NCI-H1048 (cell line): ENCODE measurements at regions not wholly inside any gene's neighbourhood (a gene's known extent, or its start where the extent isn't known, plus 50 kb on each side); places are given as distances from the start of the nearest gene placed in this dataset.
"Not testable (repeated sequence)": the region's sequence is repeated elsewhere in the genome, so short reads cannot be mapped to it uniquely, and the experiment has no call there.

Source experiments
- DNase-seq: peaks from one replicate; lab custom pipeline; 2025; lab: John Stamatoyannopoulos, UW

DNA sequence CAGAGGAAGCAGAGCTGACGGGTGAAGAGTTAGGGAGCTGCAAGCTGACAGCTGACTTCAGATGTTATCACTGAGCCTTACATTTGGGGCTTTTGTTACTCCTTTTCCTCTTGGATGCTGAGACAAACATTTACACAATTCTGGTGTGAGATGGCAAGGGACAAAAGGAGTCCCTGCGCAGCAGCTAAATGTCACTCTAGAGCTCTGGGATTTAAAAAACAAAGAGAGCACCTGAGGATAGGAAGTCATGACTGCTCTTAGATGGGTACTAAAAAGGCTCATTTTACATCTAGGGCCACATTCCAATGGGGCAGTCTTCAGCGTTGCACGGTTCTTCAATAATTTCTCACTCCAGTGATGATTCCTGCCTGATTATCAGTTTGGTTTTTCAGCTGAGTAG, 204.5 kb downstream of the RAB38 start:
- DNase-seq, result no peak

DNA sequence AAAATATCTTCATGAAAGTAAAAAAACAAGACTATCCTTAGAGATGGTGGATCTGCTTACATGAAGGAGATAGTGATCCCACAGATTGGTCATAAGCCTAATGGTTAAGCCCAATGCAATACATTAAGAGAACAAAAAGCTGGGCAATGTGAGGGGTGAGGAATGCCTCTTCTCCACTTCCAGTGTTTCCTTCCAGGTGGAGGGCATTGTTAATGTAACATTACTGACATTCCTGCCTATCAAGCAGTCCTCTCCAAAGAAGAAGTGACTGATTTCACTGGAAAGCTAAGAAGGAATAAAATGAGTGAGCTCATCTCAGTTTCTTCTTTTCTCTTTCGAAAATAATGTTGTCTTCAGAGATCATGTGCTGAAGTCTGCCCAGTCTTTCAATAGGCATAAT, 207.8 kb downstream of the RAB38 start:
- no peak for DNase-seq

DNA sequence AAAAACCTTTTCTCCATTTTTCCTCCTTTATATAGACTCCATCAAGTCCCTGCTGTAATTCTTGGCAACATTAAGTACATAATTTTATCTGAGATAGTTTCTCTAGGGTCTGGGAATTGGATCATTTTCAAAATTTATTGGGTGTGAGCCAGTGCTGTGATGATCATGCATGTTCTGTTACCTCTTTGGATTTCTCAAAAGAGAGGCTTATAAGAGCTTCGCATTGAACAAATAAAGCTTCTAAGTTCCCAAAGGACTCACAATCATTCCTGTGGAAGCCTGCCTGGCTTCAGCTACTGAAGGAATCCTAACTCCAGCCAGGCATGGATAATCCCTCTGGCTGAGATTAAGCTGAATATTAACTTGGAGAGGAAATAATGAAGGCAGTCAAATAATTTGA, 208.5 kb downstream of the RAB38 start:
- no peak for DNase-seq

DNA sequence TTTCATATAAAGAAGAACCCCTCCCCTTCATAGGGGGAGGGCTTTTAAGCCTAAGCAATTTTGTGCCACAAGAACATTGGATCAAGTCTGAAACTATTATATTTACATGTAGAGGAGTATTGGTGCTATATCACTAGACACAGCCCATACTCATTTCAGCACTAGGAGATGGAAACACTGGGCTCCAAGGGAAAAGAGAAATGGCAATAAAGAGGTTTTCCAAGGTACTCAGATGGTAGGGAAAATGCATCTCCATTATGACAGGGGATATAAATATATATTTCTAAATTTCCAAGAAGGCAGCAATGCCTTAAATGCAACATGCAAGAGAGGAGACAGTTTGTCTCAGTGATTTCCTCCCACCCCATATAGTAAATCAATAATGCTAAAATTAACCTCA, 209.0 kb downstream of the RAB38 start:
- DNase-seq, result no peak

DNA sequence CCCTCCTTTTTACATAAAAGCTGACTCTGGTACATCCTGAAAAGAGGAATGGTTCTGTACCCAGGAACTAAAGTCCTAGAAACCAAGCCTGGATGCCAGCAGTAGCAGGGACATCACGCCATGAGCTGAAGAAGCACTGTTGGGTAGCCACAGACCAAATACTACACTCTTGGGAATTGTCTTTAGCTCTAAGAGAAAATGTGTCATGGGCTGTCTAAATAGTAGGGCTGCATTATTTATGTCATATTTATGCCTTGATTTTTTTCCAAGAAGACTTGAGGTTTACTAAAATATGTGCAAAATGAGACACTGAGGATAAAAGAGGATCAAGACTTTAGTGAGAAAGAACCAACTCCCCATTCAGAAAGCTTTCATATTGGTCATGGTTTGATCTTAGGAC, 213.6 kb downstream of the RAB38 start:
- no peak for DNase-seq

DNA sequence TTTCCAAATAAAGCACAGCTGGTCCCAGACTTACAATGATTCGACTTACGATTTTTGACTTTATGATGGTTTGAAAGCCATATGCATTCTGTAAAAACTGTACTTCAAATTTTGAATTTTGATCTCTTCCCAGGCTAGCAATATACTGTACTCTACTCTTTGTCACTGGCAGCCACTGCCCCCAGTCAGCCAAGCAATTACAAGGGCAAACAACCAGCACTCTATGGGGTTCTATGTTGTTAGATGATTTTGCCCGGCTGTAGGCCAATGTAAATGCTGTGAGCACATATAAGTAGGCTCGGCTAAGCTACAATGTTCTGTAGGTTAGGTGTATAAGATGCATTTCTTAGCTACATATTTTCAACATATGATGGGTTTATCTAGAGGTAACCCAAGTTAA, 217.3 kb downstream of the RAB38 start:
- DNase-seq, result no peak

DNA sequence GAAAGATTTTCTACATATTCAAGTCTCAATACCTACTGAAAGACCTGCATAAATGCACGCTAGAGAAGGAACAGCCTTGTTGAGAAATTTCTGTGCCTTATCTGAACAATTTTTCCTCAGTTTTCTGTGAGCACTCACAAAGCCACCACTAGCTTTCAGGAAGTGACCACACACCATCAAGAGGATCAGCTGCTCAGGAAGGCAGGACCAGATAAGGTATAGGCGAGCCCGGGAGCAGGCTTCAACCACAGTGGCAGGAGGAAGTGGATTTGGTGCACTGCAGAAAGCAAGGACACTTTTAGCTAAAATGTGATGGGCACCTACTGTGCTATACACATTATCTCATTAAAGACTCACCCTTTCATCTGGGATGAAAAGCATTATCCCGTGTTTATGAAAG, 220.8 kb downstream of the RAB38 start:
- no peak for DNase-seq

DNA sequence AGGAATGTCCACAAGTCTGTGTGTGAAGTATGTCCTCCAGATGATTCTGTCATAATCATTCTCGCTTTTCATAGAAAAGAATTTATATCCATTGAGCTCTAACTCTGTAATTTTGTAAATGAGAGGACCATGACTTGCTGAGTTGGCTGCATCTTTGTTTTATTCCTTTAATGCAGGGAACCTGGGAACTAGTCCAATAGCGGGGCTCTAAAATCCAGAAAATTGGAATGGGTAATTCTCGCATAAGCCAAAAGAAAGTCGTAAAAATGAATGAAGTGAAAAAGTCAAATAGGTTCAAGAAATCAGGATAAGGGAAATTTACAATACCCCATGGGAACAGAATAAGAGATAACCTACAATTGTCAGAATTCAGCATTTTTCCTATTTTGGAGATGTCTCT, 232.5 kb downstream of the RAB38 start:
- no peak for DNase-seq

DNA sequence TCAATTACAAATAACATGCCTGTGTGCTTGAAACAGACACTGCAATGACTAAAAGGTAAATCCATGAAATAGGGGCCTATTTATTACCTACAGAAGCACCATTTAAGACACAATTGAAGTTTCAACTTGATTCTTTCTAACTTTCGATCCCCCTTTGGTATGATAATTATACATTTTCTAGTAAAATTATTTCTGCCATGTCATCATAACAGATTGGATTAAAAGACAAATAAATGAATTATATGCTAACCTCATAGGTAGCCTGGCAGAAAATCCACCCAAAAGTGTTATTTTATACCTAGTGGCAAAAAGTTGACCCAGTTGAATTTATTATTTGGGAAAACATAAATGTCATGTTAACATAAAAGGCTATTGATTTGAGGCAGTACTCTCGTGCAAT, 241.1 kb downstream of the RAB38 start:
- DNase-seq, result no peak

DNA sequence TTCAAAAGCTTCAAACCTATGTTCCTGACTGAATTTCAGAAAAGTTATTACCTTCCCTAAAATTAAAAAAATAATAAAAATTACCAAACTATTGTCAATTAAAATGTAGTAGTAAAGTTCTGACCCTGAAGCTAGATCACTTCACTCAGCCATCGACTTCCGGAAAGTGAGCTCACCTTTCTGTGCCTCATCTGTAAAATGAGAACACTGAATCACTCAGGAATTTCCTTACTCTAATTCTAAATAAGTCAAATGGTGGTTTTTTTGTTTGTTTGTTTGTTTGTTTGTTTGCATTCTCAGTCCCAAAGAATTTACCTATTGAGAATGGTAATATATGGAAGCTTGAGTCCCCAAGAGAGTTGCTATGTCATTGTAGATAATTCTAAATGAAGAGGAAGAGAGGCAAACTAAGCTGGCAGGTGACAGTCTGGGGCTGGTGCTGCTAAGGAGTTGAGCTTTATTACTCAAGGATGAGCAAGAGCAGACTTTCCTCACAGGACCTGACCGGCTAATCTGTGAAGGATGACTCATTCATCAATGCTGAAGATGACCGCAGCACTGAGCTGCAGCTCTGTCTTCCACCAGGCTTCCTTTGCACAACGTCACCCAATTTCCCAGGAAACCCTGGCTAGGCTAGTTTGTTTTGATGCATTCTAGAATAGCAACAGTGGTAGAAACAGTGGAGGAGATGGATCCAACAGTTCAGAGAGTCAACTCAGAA, 248.8 kb downstream of the RAB38 start:
- no peak for DNase-seq

DNA sequence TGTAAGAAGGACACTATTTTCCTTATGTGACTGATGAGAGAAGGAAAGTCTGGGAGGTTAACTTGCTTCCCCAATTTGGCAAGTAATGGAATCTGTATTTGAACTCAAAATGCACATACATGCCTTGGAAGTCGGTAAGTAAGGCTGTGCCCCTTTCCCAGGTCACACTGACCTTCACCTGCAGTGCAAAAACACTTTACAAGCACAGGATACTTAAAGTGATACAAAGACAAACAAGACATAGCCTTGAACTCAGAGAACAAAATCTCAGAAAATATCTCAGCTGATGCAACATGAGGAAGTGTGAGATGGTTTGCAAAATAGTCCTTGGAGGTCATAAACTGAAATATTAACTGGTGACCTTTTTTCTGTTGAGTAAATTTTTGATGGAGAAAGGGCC, 251.1 kb downstream of the RAB38 start:
- no peak for DNase-seq

DNA sequence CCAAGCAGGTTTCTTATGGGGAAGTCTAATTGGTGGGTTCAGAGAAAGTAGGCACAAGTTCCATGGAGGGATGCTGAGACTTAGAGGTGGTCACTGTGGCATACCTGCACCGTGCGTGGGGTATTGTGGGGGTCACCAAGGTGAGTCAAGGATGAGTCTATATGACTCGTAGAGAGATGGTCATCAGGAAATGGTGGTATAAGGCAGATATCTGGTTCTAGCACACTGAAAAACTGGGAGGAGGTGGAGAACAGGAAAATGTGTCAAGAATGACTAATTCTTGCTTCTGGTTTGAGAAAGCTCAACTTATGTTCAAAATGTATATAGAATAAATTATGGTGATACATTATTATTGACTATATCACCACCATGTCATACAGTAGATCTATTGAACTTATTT, 258.1 kb downstream of the RAB38 start:
- no peak for DNase-seq

DNA sequence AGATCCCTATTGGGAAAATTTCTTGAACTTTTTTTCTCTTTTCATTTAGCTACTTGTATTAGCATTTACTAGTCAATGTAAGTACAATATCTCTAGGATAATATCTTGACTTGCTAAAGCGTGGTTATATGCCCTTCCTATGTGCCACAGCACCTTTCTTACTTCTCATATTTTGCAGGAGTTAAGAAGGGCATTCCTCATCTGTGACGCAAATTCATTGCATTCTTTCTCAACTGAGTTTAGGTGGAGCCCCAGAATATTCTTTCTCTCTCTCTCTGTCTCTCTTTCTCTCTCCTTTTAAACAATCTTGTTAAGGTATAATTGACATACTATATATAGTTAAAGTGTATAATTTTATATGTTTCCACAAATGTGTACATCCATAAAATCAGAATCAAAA, 266.1 kb downstream of the RAB38 start:
- no peak for DNase-seq

DNA sequence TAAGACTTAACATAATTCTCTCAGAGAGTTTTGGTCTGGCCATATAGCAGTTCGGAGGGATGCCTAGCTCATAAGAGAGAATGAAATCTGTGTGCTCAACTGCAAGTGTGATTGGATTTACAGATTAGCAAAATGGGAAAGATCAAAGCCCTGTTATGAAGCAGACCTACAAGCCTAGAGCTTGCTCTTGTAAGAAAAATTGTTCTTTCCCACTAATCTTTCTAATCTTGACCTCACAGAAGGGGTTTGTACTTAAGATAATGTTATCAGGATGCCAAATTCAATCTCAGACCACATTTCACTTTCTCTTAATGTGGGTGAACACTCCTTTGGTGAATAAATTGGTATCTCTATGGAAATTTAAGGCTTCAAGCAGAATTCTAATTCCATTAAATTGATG, 267.2 kb downstream of the RAB38 start:
- no peak for DNase-seq

DNA sequence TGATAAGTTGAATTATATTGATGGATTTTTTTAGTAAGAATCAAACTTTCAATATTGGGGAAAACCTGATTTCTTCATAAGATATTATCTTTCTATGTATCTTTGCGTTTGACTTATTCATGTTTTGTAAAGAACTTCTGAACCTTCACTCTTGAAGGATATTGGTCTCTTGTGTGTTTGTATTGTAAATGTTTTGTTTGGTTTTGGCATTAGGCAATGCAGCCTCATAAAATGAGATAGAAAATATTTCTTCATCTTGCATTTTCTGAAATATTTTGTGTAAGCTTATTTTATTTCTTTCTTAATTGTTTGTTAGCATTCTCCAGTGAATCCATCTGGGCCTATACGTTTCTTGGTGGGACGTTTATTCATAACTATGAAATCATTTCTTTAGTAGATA, 271.9 kb downstream of the RAB38 start:
- no peak for DNase-seq

DNA sequence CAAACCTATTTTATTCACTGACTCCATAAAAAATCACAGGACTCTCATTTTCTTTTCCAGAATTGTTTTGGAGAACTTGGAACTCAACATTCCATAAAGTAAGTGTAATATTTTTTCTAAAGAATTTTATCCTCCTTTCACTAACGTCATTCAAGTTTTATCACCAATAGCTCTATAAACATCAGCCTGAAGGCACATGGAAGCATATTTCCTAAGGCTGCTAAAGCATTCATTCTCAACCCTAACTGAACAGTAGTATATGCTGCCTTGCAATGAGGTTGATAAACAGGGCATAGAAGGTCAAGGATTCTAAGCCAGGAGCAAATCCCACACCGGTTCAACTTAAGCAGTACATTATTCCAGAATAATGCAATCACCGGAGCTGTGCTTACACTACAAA, 273.9 kb downstream of the RAB38 start:
- no peak for DNase-seq

DNA sequence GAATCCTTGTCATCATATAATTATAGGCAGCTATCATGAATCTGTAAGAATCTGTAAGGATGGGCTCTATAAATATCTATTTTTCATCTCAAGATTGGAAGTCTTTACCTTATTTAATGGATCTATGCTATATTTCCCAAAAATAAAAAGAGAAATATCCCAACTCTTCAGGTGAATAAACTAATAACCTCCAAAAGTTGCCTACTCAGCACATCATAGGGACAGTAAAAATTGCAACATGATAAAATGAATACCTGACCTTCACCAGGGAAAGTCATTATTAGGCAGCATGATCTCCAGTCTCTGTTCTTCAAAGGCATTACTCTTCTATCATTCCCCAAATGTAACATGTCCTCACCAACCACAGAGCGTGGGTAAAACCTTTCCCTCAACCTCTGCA, 277.3 kb downstream of the RAB38 start:
- DNase-seq, result no peak

DNA sequence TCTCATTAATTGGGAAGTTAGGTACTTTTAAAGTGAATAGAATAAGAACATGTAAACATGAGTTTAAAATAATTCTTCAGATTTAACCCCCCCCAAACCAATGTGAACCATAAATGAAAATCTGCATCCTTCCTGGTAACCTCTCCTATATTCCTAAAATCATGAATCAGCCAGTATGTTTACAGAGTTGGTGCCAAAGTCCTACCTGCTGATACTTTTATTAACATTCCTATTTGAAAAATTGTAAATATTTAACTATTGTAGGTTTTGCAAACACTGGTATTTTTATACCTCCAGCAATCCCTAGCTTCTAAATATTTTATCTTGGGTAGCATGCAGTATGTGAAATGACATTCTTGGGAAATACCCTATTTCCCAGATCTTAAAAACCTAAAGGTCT, 278.2 kb downstream of the RAB38 start:
- DNase-seq, result no peak

DNA sequence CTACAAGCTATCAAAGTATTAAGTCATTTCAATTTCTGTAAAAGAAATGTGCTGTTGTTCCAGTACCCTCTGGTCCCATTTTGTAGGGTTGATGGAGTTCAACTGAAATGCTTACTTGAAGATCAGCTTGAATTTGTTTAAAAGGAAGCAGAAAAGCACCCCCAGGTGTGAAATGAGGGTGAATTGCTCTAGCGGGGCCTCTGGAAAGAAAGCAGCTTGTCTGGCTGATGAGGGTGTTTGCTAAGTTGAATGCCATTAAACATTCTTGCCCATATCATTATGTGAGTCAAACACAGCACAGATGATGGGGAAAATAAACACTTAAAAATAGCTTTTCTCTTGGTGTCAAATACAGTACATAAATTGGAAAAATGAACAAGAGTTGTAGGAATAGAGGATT, 280.3 kb downstream of the RAB38 start:
- no peak for DNase-seq

DNA sequence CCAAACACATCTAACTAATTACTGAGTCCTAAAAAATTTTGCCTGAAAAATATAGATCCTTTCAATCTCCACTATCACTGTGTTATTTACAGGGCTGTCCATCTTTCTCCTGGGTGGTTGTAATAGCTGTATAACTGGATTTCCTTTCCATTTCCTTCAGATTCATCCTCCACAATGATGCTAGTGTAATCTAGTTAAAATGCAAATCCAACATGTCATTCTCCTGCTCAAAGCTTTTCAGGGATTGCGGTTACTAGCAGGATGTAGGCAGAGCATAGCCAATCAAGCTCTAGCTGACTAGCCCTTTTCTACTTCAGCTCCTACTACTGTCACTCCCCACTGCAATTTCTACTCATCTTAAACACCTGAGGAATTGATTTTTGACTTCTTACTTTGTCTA, 283.0 kb downstream of the RAB38 start:
- DNase-seq, result no peak

DNA sequence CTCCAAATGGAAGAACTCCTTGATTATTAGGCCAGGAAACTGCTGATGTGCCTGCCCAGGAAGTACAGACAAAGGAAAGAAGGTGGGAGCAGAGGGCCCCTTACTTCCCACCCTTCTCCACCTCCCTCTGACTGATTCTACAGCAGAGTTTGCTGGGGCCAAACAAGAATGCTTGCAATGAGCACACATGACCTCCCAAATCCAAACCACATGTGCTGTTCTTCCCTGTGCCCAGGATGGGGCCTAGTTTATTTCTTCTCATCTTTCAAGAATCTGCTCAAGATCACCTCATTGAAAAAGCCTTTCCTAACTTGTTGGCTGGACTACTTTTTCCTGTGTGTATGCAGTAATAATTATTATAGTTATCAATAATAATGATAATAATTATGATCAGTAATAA, 286.1 kb downstream of the RAB38 start:
- no peak for DNase-seq

DNA sequence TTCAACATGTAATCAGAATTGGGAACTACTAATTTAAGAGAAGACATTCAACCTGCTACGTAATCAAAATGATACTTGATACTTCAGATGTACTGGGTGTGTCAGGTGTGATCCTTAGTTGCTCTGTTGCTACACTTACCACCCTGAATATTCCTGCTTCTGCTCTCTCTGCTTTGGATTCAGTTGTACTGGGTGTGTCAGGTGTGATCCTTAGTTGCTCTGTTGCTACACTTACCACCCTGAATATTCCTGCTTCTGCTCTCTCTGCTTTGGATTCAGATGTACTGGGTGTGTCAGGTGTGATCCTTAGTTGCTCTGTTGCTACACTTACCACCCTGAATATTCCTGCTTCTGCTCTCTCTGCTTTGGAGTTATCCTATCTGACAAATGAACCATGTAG, 290.2 kb downstream of the RAB38 start:
- DNase-seq, result not testable (repeated sequence)

DNA sequence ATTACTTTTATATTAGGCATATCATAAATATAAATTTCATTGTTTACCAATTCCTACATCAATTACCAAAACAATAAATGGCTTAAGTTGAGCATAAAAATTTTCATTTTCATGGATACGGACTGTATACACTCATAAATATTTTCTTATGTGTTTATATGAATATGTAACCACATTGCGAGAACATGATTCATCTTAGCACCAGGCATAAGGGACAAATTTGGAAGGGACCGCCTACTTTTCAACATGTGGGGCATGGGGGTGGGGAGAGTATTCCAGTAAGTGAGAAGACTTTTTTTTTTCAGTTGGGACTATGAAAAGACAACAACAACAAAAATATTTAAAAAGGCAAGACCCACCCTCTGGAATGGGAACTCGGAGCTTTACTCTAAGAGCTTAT, 296.1 kb downstream of the RAB38 start:
- no peak for DNase-seq

DNA sequence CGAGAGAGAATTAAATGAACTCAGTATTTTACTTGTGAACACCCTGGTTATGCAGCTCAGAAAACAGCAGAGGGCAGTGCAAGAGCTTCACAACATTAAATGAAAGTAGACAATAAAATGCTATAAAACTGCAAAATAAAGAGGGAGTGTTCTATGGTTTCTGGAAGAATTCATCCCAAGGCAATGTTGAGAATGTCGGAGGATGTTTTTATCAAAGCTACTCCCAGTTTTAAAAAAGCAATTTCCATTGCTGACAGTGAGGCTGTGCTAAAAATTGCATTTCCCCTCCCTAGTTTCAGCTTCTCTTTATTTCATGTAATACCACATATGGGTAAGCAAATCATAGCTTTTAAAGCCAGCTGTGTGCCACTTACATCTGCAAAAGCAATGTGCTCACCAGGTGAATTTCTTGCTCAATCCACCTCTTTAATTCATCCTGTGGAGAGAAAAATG, 296.8 kb downstream of the RAB38 start:
- DNase-seq, result no peak

DNA sequence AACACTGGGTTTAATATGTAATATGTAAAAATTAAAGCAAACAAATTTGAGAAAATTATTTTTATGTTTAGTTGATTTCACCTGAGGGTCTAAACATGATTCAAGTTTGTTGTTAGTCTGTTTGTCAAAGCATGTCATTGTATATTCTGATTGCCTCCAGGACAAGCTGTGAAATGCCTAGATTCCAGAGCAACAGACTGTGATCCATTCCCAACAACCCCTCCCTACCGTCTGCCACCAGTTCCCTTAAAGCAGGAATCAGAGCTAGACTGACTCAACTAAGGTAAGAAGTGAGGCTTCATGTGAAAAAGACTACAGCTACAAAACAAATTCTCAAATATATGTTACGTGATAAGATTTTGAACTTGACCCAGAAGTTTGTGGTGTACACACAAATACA, 304.2 kb downstream of the RAB38 start:
- no peak for DNase-seq
